H1 (cell line): ENCODE measurements at regions not wholly inside any gene's neighbourhood (a gene's known extent, or its start where the extent isn't known, plus 50 kb on each side); places are given as distances from the start of the nearest gene placed in this dataset.

ENCODE experiments used
- CREB1 ChIP-seq: IDR thresholded peaks from 2 replicates; pipeline ENCODE4 v1.6.1; 2012; ENCODE audit warnings: inconsistent platforms
- PHF8 ChIP-seq: fragments of 200-600 bp; sonication (generic); conservative IDR thresholded peaks from 2 replicates; pipeline ENCODE4 v1.7.1; 2012; ENCODE audit warnings: low read depth, mild to moderate bottlenecking, inconsistent platforms, low read length, moderate library complexity

GRCh38 chr3:74479915-74480314, 134.5 kb downstream of the CNTN3 start (continued):
- no peak for TF ChIP-seq PHF8
- no peak for TF ChIP-seq CREB1
